Naive thymus-derived CD4-positive, alpha-beta T cell (primary cell): ENCODE measurements at regions not wholly inside any gene's neighbourhood (a gene's known extent, or its start where the extent isn't known, plus 50 kb on each side); places are given as distances from the start of the nearest gene placed in this dataset.

ENCODE experiments used
- ATAC-seq: fragments of 150-1000 bp; cut with Tn5 transposase; 2 replicates; pipeline ENCODE4 v1.10.0; 2021; ENCODE audit warnings: mild to moderate bottlenecking, moderate library complexity
- CTCF ChIA-PET: fragments of 350-600 bp; sonication (Branson Sonifier 250); formaldehyde crosslinking; loops from one replicate; lab custom pipeline; 2021; ENCODE audit warnings: antibody characterized with exemption; lab: Charles Lee
- POLR2A ChIA-PET: fragments of 350-600 bp; sonication (Branson Sonifier 250); formaldehyde crosslinking; loops from one replicate; lab custom pipeline; 2021; ENCODE audit warnings: antibody characterized with exemption, inconsistent platforms; lab: Charles Lee
- DNase-seq, 9 donors: peaks; one replicate each; pipeline versions ENCODE4 v3.0.0 to v3.0.0-alpha.2; 2020 to 2022; ENCODE audit warnings: mixed read lengths in 1 of 9
- H3K27ac ChIP-seq: one replicate; pipeline ENCODE4 v1.7.0; 2013; ENCODE audit warnings: mild to moderate bottlenecking, low read depth, low read length, moderate library complexity
- H3K27me3 ChIP-seq, 2 donors: one replicate each; pipeline ENCODE4 v1.7.0; 2013; ENCODE audit warnings: low read length in 2 of 2, mild to moderate bottlenecking in 2 of 2, moderate library complexity in 2 of 2; ENCODE audit not compliant: control insufficient read depth in 2 of 2, insufficient read depth in 2 of 2
- H3K36me3 ChIP-seq, 3 experiments: 1 replicate in 2 of 3; 2 replicates in 1 of 3; pipeline ENCODE4 v1.7.0; 2013; ENCODE audit warnings: low read length in 3 of 3, mild to moderate bottlenecking in 3 of 3, moderate library complexity in 1 of 3; ENCODE audit not compliant: insufficient read depth in 3 of 3, control insufficient read depth in 2 of 3
- H3K4me1 ChIP-seq, 2 donors: one replicate each; pipeline ENCODE4 v1.7.0; 2013; ENCODE audit warnings: low read length in 2 of 2, mild to moderate bottlenecking in 2 of 2, moderate library complexity in 1 of 2; ENCODE audit not compliant: control insufficient read depth in 2 of 2, insufficient read depth in 2 of 2
- H3K4me3 ChIP-seq: 2 replicates; pipeline ENCODE4 v1.7.0; 2013; ENCODE audit warnings: mild to moderate bottlenecking, low read length
- H3K9me3 ChIP-seq, 3 experiments: 1 replicate in 2 of 3; 2 replicates in 1 of 3; pipeline ENCODE4 v1.7.0; 2013; ENCODE audit warnings: low read length in 3 of 3; ENCODE audit not compliant: control insufficient read depth in 2 of 3
- H3K27ac Mint-ChIP-seq, 9 donors: one replicate each; pipeline ENCODE4 v1.8.0; 2020 to 2022; ENCODE audit warnings: mixed read lengths in 9 of 9, mild to moderate bottlenecking in 8 of 9, moderate library complexity in 5 of 9, inconsistent platforms in 2 of 9
- H3K27me3 Mint-ChIP-seq, 5 donors: one replicate each; pipeline ENCODE4 v1.8.0; 2021 to 2022; ENCODE audit warnings: mixed read lengths in 5 of 5, mild to moderate bottlenecking in 1 of 5
- H3K36me3 Mint-ChIP-seq, 5 donors: one replicate each; pipeline ENCODE4 v1.8.0; 2020 to 2022; ENCODE audit warnings: mixed read lengths in 5 of 5, mild to moderate bottlenecking in 3 of 5, inconsistent platforms in 1 of 5
- H3K4me1 Mint-ChIP-seq, 7 donors: one replicate each; pipeline ENCODE4 v1.8.0; 2020 to 2022; ENCODE audit warnings: mixed read lengths in 7 of 7, mild to moderate bottlenecking in 3 of 7, inconsistent platforms in 1 of 7
- H3K4me3 Mint-ChIP-seq, 10 donors: one replicate each; pipeline ENCODE4 v1.8.0; 2020 to 2022; ENCODE audit warnings: mild to moderate bottlenecking in 10 of 10, mixed read lengths in 10 of 10, moderate library complexity in 6 of 10, inconsistent platforms in 2 of 10
- H3K9me3 Mint-ChIP-seq, 11 donors: one replicate each; pipeline ENCODE4 v1.8.0; 2020 to 2022; ENCODE audit warnings: mixed read lengths in 11 of 11, mild to moderate bottlenecking in 4 of 11, inconsistent platforms in 1 of 11, moderate library complexity in 1 of 11
- intact Hi-C, 2 donors: fragments of 100-400 bp; cut with micrococcal nuclease; formaldehyde crosslinking; loops; one replicate each; pipeline ENCODE4 v1.15.1; 2023

GRCh38 chr4:10371869-10372471 lies 85.3 kb downstream of the ZNF518B start:
- Mint-ChIP-seq H3K4me3 (no peak overlapping the region), H3K4me1 (no peaks in the 10 kb centered on the region), H3K27ac (no peak overlapping the region), H3K9me3 (peaks cover 0 to 2% (median 0%) of the 10 kb centered on the region in 11 donors), H3K27me3 (peaks cover 0 to 7% (median 0%) of the 10 kb centered on the region in 5 donors), H3K36me3 (peaks cover 0 to 1% (median 0%) of the 10 kb centered on the region in 5 donors)
- H3K9me3 ChIP-seq, result no peaks in the 10 kb centered on the region
- no peak overlapping the region for H3K4me3 ChIP-seq
- H3K27ac ChIP-seq, result no peak overlapping the region
- no peaks in the 10 kb centered on the region for H3K36me3 ChIP-seq
- ATAC-seq, result no peak
- intact Hi-C loops, result no loop called here
- DNase-seq, result no peak
- no peaks in the 10 kb centered on the region for H3K27me3 ChIP-seq
- no peaks in the 10 kb centered on the region for H3K4me1 ChIP-seq
- CTCF ChIA-PET, result no interaction called here
- POLR2A ChIA-PET, result no interaction called here

- Histone ChIP-seq H3K9me3 (no peaks in the 10 kb centered on the region), H3K4me1 (no peaks in the 10 kb centered on the region), H3K27me3 (no peaks in the 10 kb centered on the region), H3K4me3 (no peak overlapping the region), H3K36me3 (no peaks in the 10 kb centered on the region), H3K27ac (no peak overlapping the region)
- DNase-seq (no peak), ATAC-seq (no peak)
- no peak overlapping the region for H3K27ac Mint-ChIP-seq
- H3K27me3 Mint-ChIP-seq, result peaks cover 0 to 5% (median 0%) of the 10 kb centered on the region in 5 donors
- peaks cover 0 to 2% (median 0%) of the 10 kb centered on the region in 11 donors for H3K9me3 Mint-ChIP-seq
- H3K4me3 Mint-ChIP-seq, result no peak overlapping the region
- no peaks in the 10 kb centered on the region for H3K4me1 Mint-ChIP-seq
- no peaks in the 10 kb centered on the region for H3K36me3 Mint-ChIP-seq
- ChIA-PET CTCF (no interaction called here), POLR2A (no interaction called here)
- intact Hi-C loops, result no loop called here
Observed at GRCh38 chr4:10371121-10371520, 86.1 kb downstream of the ZNF518B start.

- no peak overlapping the region for H3K4me3 Mint-ChIP-seq
- no peaks in the 10 kb centered on the region for H3K36me3 ChIP-seq
- H3K27me3 Mint-ChIP-seq, result peaks cover 0 to 5% (median 0%) of the 10 kb centered on the region in 5 donors
- no peak overlapping the region for H3K27ac Mint-ChIP-seq
- ATAC-seq (no peak), DNase-seq (no peak)
- peaks cover 0 to under 1% (median 0%) of the 10 kb centered on the region in 11 donors for H3K9me3 Mint-ChIP-seq
- CTCF ChIA-PET, result no interaction called here
- H3K36me3 Mint-ChIP-seq, result no peaks in the 10 kb centered on the region
- no peaks in the 10 kb centered on the region for H3K4me1 ChIP-seq
- H3K27me3 ChIP-seq, result no peaks in the 10 kb centered on the region
- intact Hi-C loops, result no loop called here
- H3K27ac ChIP-seq, result no peak overlapping the region
- no peaks in the 10 kb centered on the region for H3K9me3 ChIP-seq
- no peak overlapping the region for H3K4me3 ChIP-seq
- no peaks in the 10 kb centered on the region for H3K4me1 Mint-ChIP-seq
- POLR2A ChIA-PET, result no interaction called here
Observed at GRCh38 chr4:10369517-10369916, 87.7 kb downstream of the ZNF518B start.

GRCh38 chr4:10366628-10367027 lies 90.6 kb downstream of the ZNF518B start:
- H3K4me3 Mint-ChIP-seq, result no peak overlapping the region
- H3K9me3 Mint-ChIP-seq, result peaks cover 0 to 3% (median 0%) of the 10 kb centered on the region in 11 donors
- no peaks in the 10 kb centered on the region for H3K4me1 Mint-ChIP-seq
- Histone ChIP-seq H3K36me3 (no peaks in the 10 kb centered on the region), H3K27me3 (no peaks in the 10 kb centered on the region), H3K9me3 (no peaks in the 10 kb centered on the region), H3K4me3 (no peak overlapping the region), H3K4me1 (no peaks in the 10 kb centered on the region), H3K27ac (no peak overlapping the region)
- DNase-seq, result no peak
- H3K27ac Mint-ChIP-seq, result no peak overlapping the region
- no peaks in the 10 kb centered on the region for H3K36me3 Mint-ChIP-seq
- intact Hi-C loops, result no loop called here
- ATAC-seq, result no peak
- ChIA-PET POLR2A (no interaction called here), CTCF (no interaction called here)
- peaks cover 0 to 14% (median 5%) of the 10 kb centered on the region in 5 donors for H3K27me3 Mint-ChIP-seq

- no peak overlapping the region for H3K4me3 Mint-ChIP-seq
- H3K9me3 ChIP-seq, result no peaks in the 10 kb centered on the region
- H3K4me1 Mint-ChIP-seq, result no peaks in the 10 kb centered on the region
- no peaks in the 10 kb centered on the region for H3K36me3 Mint-ChIP-seq
- intact Hi-C loops, result no loop called here
- ChIA-PET CTCF (no interaction called here), POLR2A (no interaction called here)
- no peaks in the 10 kb centered on the region for H3K4me1 ChIP-seq
- H3K27me3 Mint-ChIP-seq, result peaks cover 0 to 19% (median 8%) of the 10 kb centered on the region in 5 donors
- no peaks in the 10 kb centered on the region for H3K36me3 ChIP-seq
- no peak for ATAC-seq
- H3K9me3 Mint-ChIP-seq, result peaks cover 0 to 3% (median 0%) of the 10 kb centered on the region in 11 donors
- H3K27ac ChIP-seq, result no peak overlapping the region
- no peak overlapping the region for H3K27ac Mint-ChIP-seq
- DNase-seq, result no peak
- H3K27me3 ChIP-seq, result no peaks in the 10 kb centered on the region
- no peak overlapping the region for H3K4me3 ChIP-seq
Observed at GRCh38 chr4:10364194-10364593, 93.0 kb downstream of the ZNF518B start.

GRCh38 chr4:10354746-10355145 lies 102.5 kb downstream of the ZNF518B start:
- CTCF ChIA-PET, result no interaction called here
- Mint-ChIP-seq H3K27me3 (peaks cover 5 to 47% (median 38%) of the 10 kb centered on the region in 5 donors), H3K27ac (no peak overlapping the region)

GRCh38 chr4:10354225-10354624 lies 103.0 kb downstream of the ZNF518B start:
- H3K9me3 ChIP-seq, result no peaks in the 10 kb centered on the region
- peaks cover 5 to 52% (median 36%) of the 10 kb centered on the region in 5 donors for H3K27me3 Mint-ChIP-seq

More at GRCh38 chr4:10354746-10355145, 102.5 kb downstream of the ZNF518B start:
- intact Hi-C loops, result no loop called here
- POLR2A ChIA-PET, result no interaction called here
- Mint-ChIP-seq H3K9me3 (peaks cover 0 to 12% (median 0%) of the 10 kb centered on the region in 11 donors), H3K4me1 (no peaks in the 10 kb centered on the region), H3K4me3 (no peak overlapping the region), H3K36me3 (peaks cover 0 to 4% (median 3%) of the 10 kb centered on the region in 5 donors)
- DNase-seq (no peak), ATAC-seq (no peak)
- Histone ChIP-seq H3K4me3 (no peak overlapping the region), H3K36me3 (no peaks in the 10 kb centered on the region), H3K27me3 (no peaks in the 10 kb centered on the region), H3K27ac (no peak overlapping the region), H3K9me3 (no peaks in the 10 kb centered on the region), H3K4me1 (no peaks in the 10 kb centered on the region)

More at GRCh38 chr4:10354225-10354624, 103.0 kb downstream of the ZNF518B start:
- Histone ChIP-seq H3K4me1 (no peaks in the 10 kb centered on the region), H3K27ac (no peak overlapping the region), H3K36me3 (no peaks in the 10 kb centered on the region), H3K27me3 (no peaks in the 10 kb centered on the region), H3K4me3 (no peak overlapping the region)
- POLR2A ChIA-PET, result no interaction called here
- Mint-ChIP-seq H3K9me3 (peaks cover 0 to 12% (median 0%) of the 10 kb centered on the region in 11 donors), H3K4me3 (no peak overlapping the region), H3K4me1 (no peaks in the 10 kb centered on the region), H3K36me3 (peaks cover 0 to 4% (median 3%) of the 10 kb centered on the region in 5 donors), H3K27ac (no peak overlapping the region)
- CTCF ChIA-PET, result no interaction called here
- DNase-seq (no peak), ATAC-seq (no peak)
- intact Hi-C loops, result no loop called here
